ENCODE measurements at regions not wholly inside any gene's neighbourhood (a gene's known extent, or its start where the extent isn't known, plus 50 kb on each side); places are given as distances from the start of the nearest gene placed in this dataset.

DNA sequence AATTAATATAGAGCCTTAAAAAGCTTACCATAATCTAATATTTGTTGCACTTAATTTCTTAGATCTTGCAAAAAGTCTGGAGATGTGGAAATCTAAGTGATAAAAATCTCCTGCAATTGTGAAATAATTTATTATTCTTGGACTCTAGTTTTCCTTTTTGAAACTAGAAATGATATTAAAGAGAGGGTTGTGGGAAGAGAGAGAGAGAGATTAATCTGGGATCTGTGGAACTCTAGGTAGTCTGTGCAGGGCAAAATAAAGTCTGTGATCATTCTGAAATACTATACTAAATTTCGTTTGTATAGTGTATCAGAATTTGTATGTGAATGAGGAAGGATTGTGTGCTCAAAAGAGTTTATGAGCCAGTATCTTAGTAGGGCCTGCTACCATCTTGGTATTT is 692.3 kb downstream of the RWDD3 start:
- no peak for FAIRE-seq

DNA sequence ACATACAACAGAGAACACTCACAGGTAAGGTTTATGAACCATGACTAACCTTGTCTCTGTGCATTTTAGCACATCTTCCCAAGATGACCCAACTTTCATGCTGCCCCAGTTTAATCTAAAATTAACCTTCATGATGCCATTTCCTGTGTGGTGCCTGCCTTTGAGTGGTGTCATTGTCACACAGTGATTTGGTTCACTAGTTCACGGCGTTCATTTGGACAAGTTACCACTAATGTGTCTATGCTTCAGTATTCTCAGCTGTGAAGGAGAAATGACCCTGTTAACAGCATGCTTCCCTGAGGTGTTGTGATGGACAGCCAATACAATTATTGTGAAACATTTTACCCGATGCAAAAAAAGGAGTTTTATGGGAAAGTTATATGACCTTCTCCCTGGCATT is 693.1 kb downstream of the RWDD3 start:
- no peak for FAIRE-seq

DNA sequence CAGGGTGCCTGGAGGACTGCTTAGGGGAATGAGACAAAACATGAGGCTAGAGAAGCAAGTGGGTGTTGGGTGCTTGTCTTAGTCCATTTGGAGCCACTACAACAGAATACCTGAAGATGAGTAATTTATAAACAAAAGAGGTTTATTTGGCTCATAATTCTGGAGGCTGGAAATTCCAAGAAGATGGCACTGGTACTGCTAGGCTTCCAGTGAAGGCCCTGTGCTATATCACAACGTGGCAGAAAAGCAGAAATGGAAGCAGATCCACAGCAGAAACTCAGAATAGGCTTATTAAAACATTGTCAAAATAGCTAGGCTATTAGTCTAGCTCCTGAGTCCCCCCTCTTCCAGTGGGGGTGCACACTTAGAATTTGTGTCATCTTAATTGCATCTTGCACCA is 701.7 kb downstream of the RWDD3 start:
- FAIRE-seq = no peak

DNA sequence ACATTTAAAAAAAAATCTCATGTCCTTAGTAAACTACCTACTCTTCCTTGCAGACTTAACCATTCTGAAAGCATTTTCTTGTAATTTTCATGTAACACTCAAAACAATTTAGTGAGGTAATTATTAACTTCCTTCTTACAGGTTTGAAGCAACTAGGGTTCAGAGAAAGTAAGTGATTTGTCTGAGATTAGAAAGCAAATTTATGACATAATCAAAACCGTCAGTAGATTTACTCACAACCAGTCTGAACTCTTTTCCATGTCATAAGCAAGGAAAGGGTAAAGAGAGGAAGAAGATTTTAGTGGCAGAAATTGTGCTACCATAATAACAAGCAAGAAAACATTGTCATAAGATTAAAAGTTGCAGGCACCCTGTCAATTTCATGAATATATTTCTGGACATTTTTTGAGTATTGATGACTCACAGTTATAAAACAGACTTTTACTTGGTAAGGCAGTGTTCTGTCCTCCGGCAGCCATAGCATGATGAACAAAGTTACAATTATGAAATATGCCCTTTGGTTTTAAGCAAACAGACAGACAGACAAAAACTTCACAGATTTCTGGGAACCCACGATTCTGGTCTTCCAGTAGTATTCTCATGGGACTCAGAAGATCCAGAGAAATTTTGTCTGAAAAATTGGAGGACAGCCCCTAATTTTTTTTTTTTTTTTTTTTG is 707.2 kb downstream of the RWDD3 start:
- no peak for FAIRE-seq

DNA sequence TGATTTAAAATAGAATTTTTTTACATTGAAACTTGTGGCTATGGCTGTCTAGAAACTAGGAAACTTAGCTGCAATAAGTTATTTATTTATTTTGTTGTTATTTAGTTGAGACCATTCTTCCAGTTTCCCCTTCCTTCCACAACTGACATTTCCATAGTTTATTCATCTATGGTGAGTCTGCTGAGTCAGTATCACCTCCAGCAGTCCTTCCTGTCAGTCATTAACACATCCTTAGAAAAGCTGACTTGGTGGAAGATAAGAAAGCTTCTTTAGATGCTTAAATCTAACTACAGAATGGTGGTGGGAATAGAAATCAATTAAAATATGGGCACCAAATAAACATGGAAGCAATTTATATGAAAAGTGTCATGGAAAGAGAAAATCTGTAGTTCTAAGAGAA is 714.0 kb downstream of the RWDD3 start:
- no peak for FAIRE-seq

DNA sequence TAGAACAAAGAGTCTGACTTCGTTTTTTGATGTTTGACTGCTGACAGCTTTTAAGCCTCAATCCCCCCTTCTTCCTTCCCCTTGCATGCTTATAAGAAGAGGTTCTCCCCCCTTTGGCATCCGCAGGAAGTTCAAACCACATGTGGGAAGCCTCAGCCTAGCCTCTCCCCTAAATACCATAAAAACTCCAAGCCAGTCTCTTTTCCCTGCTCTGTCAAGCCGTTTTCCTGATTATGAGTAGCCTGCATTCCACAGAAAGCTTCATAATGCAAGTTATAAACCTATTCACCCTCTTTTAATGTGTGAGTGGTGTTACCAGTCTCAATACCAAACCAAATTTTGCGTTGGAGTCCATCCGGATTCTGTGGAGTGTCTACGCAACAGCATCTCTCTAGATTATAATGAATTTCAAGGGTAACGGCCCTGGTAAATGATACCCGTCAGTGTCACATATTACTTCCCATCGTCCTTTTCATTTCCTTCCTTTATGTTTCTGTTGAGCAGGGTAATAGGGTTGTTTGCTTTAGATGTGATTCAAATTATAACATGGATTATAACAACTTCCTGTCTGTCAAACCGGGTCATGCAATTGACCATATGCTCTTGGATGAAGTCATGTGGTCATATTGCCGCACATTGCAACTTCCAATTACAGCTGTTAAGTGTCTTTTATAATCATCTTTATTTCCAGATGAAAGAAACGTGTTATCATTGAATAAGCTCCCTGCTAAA is 717.5 kb downstream of the RWDD3 start:
- no peak for FAIRE-seq

DNA sequence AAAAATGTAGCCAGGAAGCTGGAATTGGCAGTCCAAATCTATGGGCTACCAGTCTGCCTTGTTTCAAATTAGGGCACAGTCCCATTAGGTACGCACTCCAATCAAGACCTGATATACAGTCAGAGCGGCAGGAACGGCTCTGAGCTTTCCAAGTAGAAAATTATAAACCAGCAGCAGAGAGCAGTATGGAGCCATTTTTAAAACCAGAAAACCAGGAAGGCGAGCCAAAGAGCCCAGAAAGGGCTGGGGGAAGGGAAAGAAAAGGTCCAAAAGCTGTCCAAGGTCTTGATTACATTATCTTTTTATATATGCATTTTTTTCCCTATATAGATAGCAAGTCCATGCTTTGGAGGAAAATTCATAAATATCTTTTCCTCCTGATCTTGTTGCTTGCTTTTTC is 719.0 kb downstream of the RWDD3 start:
- no peak for FAIRE-seq

DNA sequence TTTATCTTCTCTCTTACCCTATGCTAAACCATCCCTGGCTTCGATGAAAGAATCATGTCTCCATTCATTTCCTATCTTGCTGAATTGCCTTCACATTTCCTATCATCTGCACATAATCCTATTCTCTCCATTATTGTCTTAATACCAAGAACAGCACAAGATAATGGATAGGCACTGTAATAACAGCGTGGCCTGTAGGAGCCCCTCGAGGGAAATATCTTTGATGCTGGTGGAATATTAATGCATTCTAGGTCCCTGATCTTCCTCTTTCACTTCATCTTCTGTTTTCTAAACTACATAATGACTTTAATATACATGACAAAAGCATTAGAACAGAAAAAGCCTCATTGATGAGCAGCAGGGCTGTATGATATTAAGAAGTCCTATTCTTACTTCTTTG is 720.6 kb downstream of the RWDD3 start:
- FAIRE-seq = no peak

DNA sequence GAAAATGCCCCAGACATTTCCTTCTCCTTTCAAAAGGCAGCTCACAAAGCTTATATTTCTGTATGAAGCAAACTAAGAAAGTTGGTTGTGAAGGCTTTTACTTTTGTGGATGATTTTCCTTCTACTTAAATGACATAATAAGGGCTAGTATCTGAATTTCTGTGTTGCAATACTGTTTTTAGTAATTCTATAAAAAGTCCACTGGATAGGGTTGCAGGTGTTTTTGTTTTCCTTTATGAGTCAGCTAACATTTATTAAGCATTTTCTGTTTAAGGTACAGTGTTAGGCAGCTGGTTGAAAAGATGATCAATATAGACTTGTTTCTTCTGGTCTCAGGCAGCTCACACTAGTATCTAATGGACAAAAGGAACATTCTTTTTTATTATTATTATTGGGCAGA is 722.2 kb downstream of the RWDD3 start:
- FAIRE-seq = no peak

DNA sequence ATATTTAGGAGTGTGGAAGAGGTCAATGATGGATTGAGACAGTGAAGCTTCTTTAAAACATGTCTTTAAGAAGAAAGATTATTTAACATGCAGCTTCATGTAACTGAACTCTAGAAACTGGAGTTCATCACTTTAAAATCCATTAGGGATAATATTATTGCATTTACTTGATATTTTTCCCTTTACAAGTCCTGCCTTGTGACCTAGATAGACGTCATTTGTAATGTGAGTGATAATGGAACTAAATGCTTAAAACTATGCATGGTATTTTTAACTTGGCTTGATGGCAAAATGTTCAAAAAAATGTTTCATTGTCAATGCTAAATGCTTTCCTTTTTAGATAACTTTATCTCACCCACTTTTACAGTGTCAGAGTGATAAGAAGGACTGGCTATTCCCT is 723.7 kb downstream of the RWDD3 start:
- no peak for FAIRE-seq

DNA sequence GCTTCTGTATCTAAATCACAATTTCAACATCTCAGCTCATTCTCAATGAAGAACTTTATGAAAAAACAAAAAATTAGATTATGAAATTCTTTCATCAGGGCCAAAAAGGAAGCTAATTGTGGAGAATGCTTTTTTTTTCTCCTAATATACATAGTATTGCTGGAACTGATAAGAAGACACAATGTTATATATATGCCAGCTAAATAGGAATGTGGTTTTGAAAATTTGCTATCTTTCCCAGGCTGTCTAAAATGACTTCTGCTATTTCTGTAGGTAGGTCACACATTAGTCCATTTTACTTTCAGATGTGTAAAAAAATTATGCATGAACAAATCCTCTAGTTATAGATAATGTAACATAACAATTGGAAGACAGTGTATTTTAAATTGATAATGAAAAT is 732.9 kb downstream of the RWDD3 start:
- no peak for FAIRE-seq

DNA sequence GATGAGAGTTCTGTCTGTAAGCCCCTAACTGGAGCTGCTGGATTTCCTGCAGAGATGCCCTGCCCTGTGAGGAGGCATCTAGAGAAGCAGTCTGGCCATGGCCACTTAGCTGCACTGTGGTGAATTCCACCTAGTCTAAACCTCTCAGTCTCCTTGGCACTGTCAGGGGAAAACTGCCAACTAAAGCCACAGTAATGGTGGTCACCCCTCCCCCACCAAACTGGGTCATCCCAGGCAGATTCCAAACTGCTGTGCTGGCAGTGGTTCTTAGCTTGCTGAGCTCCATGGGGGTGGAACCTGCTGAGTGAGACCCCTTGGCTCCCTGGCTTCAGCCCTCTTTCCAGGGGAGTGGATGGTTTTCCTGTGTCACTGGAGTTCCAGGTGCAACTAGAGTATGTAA is 740.6 kb downstream of the RWDD3 start:
- FAIRE-seq = no peak

DNA sequence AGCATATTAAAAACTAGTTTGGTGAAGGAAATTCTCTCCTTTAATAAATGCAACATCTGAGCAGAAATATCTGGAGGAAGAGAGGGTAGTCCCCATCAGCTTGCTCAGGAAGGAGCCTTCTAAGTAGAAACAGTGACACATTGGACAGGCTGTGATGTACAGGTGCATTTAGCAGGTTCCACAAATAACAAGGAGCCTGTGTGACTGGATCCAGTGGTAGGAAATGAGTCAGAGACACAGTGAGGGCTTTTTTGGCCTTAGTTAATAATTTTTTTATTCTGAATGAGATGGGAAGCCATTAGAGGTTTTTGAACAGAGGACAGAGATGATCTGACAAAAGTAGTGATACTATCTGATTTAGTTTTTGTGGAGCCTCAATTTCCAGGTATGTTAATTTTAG is 738.9 kb upstream of the PTBP2 start:
- no peak for FAIRE-seq

DNA sequence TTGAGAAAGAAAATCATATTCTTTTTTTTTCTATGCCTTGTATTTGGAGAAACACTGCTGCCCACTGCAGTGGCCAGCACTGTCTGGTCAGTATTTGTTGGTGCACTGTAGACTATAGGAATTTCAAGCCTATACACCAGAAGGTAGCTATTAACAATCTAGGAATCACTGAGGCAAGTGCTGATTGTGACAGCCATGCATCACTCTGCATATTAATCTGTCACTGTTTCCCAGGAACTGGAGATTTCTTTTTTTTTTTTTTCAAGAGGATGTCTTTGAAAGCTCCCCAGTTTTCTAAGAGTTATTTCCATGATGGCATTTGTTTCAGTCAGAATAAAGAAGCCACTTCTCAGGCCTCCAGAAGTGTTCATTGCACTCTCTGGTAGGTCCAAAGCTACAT is 737.8 kb upstream of the PTBP2 start:
- no peak for FAIRE-seq

DNA sequence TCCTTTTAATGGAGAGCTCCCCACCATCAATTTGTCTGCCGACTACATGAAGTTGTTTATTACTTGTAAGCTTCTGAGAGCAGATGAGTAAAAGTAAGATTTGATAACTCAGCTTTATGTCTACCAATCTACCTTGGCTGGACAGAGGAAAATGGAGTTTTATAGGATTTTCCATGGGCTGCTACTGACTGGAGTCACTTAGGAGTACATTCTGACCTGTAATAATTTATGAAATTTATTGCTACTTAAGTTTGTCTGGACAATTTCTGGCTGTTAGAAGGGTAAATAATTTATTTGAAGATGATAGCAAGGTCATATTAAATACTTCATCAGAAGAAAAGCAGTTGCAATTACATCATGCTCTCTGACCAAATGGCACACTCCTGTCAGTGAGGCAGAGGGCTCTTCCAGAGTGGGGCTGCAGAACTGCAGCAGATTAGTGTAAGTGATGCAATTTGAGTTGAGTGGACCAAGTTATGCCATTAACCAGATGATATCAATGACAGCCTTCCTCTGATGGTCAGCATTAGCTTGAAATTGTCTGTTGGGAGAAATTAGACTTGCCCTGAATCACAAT is 736.7 kb upstream of the PTBP2 start:
- peak; percentile 87 for FAIRE-seq

DNA sequence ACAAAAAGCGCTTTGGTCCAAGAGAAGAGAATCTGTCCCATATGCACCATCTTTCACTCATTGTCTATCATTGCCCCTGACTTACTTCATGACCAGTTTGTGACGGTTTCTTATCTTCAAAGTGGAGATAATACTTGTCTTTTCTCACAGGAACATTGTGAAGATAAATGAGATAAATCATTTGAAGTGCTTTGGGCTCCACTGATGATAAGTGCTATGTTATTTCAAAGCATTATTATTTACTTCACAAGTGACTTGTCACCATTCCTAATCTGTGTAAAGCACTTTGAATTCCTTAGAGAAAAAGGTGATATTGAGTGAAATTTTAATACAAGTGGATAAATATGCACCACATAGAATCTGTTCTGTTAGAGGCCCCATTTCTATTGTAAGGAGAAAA is 731.6 kb upstream of the PTBP2 start:
- FAIRE-seq = no peak

DNA sequence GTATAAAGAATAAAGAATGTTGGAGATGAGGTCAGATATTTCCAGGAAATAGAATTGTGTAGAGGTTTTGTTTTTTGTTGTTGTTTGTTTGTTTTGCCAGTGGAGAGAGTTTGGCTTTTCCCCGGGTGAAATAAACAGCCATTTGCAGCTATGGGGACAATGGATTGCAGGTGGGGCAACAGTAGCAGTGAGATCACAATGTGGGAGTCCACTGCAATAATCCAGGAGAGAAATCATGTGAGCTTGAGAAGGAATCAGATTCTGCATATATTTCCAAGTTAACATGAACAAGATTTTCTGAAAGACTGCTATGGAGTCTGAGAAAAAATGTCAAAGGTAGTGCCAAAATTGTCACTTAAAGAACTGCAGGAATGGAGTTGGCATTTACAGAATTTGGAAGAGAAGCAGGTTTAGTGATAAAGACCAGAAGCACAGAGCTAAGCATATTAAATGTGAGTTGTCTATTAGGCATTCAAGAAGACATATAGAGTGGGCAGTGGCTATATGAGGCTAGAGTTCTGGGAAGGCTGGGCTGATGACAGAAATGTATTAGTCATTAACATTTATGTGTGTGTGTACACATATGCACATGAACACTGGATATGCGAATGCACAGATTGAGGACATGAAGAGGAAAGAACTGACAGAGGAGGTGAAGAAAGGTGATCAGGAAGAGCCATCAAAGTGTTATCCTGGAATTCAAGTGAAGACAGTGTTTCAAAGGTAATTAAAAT is 729.6 kb upstream of the PTBP2 start:
- FAIRE-seq = no peak

DNA sequence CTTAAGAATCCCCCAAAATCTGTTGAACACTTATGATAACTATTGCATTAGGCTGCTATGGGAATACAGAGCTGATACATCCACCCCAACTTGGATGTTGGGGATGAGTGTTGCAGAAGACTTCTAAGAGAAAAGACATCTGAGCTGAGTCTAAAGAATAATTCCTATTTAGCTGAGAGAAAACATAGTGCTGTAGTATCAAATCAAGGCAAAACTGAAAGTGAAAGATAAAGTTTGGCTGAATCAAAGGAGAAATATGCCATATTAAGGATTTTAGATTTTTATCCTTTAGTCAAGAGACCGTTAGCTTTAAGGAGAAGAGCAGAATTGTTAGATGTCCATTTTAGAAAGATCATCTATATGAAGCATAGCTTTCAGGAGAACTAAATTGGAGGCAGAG is 726.9 kb upstream of the PTBP2 start:
- FAIRE-seq = no peak

DNA sequence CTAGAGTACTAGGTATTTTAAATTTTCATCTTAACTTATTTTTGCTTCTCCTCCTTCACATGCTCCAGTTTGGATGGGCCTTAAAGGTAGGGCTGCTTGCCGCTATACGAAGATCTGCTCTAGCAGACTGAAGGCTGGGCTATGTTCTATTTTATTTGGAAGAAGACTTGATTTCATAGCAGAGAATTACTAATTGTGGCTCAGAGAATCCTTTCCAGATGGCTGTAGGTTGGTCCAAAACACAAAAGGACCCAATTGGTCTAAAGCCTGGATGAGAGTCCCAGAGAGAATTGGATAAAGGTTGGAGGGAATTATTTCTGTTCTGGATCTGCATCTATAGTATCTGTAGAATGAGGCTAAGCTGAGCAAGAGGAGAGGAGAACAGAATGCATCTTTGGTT is 719.4 kb upstream of the PTBP2 start:
- FAIRE-seq = no peak

DNA sequence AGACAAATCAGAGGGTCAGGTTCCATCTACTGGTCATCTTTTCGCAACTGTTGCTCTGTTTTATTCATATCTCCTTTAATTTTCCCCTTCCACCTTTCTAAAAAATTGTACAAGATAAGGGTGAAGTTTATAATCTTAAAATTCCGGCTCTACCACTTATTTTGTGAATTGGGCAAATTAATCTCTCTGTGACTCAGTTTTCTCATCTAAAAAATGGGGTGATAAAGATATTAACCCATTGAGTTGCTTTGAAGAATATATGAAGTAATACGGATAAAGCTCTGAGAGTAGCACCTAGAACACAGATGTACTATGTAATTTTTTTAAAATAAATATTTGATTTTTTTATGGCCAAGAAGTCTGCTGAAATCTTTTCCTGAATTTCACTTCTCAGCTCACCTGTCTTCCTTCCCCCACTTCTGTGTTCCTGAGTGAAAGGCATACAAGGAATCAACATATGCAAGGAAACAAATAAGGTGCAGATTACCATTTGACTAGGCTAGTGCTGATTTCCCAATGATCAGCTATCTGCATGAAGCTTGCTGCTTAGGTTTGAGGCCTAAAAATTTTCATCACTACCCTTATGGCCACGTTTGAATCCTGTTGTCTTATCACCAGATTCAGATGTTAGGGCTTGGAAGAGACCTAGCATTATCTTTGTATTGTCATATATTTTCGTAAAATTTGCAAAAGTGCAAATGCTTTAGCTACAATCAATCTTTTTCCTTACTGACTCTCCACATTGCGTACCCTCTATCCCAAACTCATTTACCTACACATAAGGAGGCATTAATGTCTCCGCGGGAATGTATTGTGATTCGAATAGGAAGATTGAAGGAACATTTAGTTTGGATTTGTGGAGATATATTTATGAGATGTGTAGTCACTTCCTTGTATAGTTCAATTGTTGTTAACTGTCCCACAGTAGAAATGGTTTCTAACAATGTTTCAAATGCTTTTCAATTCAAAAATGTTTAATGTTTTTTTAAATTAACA is 718.3 kb upstream of the PTBP2 start:
- FAIRE-seq = no peak

DNA sequence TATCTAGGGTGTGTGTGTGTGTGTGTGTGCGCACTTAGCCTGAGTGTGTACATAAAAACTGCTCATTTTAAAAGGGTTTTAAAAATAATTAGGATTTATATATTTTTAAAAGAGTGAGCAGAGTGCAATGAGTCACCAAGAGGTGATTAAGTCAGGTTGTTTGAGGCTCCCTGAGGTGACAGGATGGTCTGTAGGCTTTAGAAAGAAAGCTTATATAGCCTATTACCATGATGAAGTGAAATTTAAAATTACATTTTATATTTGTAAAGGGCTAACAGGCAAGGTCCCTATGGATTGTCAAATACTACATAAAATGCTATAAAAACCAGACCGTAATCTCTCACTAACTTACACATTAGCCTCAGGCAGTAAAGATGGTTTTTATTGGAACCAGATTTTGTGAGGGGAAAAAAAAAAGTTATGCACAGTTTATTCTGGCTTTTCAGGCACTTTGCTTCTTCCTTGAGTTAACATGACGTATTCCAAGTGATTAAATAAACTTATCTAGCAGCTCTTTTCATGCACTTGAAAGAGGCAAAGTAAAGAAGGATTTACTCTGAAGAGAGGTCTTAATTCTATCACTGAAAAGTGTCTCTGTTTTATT is 711.7 kb upstream of the PTBP2 start:
- FAIRE-seq = no peak

DNA sequence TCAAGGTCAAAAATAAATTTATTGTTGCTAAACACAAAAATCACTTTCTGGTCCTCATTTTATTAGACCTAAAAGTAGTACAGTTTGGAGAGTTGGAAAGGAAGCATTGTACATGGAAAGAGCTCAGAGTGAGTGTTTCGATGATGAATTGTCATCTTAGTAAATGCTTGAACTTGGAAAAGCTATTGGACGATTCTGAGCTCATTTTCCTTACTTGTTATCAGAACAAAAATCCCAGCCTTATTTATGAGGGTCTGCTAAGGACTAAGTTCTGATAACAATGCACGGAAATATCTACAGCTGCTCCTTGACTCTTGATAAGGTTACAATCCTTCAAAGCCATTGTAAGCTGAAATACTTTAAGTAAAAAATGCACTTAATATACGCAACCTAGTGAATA is 710.0 kb upstream of the PTBP2 start:
- FAIRE-seq = no peak

Data from endometrium (tissue), 2 donors.